SK-N-MC (cell line): ENCODE measurements at regions not wholly inside any gene's neighbourhood (a gene's known extent, or its start where the extent isn't known, plus 50 kb on each side); places are given as distances from the start of the nearest gene placed in this dataset.

ENCODE experiments used
- EZH2 ChIP-seq: fragments of 200-600 bp; sonication (generic); IDR thresholded peaks from one replicate; pipeline ENCODE4 v1.6.1; 2017; ENCODE audit warnings: antibody characterized with exemption
- FOXP2 ChIP-seq: optimal IDR thresholded peaks from 2 replicates; pipeline ENCODE3; 2011; ENCODE audit warnings: mild to moderate bottlenecking, moderate library complexity; ENCODE audit not compliant: insufficient read depth; ENCODE audit errors: extremely low read length, control extremely low read depth
- POLR2AphosphoS5 ChIP-seq: IDR thresholded peaks from 2 replicates; pipeline ENCODE4 v1.6.1; 2012; ENCODE audit warnings: mild to moderate bottlenecking, low read depth, low read length, borderline replicate concordance

- TF ChIP-seq EZH2: no peak
- TF ChIP-seq POLR2AphosphoS5: no peak
- no peak for TF ChIP-seq FOXP2
Measured at GRCh38 chr3:34179716-34180115, 381.3 kb downstream of the PDCD6IP start.
